ENCODE measurements at regions not wholly inside any gene's neighbourhood (a gene's known extent, or its start where the extent isn't known, plus 50 kb on each side); places are given as distances from the start of the nearest gene placed in this dataset.

DNA sequence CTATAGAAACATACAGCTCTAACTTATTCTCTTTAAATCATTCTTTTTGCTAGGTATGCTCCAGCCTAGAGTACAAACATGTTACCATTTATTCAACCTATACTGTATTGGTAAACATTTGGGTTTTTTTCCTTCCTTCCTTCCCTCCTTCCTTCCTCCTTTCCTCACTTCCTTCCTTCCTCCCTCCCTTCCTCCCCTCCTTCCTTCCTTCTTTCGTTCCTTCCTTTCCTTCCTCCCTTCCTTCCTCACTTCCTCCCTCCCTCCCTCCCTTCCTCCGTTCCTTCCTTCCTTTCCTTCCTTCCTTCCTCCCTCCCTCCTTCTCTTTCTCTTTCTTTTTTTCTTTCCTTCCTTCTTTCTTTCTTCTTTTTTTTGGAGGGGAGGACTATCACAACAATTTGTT is 286.7 kb upstream of the PRKCQ start:
- Mint-ChIP-seq H3K36me3 (ENCODE audit: low read depth) (no peaks in the 10 kb centered on the region), H3K4me3 (no peak overlapping the region), H3K27ac (no peak overlapping the region), H3K9me3 (peaks cover 6% of the 10 kb centered on the region), H3K4me1 (peaks cover 7% of the 10 kb centered on the region), H3K27me3 (ENCODE audit: low read depth, poor library complexity) (peaks cover 8% of the 10 kb centered on the region)
- TF ChIP-seq, protein P1, sequence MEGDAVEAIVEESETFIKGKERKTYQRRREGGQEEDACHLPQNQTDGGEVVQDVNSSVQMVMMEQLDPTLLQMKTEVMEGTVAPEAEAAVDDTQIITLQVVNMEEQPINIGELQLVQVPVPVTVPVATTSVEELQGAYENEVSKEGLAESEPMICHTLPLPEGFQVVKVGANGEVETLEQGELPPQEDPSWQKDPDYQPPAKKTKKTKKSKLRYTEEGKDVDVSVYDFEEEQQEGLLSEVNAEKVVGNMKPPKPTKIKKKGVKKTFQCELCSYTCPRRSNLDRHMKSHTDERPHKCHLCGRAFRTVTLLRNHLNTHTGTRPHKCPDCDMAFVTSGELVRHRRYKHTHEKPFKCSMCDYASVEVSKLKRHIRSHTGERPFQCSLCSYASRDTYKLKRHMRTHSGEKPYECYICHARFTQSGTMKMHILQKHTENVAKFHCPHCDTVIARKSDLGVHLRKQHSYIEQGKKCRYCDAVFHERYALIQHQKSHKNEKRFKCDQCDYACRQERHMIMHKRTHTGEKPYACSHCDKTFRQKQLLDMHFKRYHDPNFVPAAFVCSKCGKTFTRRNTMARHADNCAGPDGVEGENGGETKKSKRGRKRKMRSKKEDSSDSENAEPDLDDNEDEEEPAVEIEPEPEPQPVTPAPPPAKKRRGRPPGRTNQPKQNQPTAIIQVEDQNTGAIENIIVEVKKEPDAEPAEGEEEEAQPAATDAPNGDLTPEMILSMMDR (IDR thresholded peaks at IDR 0.05), result no peak
- DNase-seq, result no peak

DNA sequence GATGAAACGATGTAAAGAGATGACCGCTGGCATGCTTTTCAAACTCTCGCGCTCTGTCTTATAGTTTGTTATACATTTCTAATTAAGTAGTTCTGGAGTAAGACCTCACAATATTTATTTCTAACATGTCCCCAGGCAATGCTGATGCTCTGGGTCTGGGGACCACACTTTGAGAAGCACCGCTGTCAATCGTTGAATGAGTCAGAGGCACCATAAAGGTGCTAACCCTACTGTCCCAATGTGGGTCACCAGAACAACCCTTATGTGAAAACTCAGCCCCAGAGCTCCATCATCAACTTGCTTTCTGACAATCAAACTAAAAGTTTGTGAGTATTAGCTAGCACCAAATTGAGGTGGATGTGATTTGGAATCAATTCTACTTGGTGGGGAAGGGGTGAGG is 284.1 kb upstream of the PRKCQ start:
- Mint-ChIP-seq H3K27ac (no peak overlapping the region), H3K36me3 (ENCODE audit: low read depth) (no peaks in the 10 kb centered on the region), H3K9me3 (peaks cover 6% of the 10 kb centered on the region), H3K4me1 (peaks cover 7% of the 10 kb centered on the region), H3K27me3 (ENCODE audit: low read depth, poor library complexity) (peaks cover under 1% of the 10 kb centered on the region), H3K4me3 (no peak overlapping the region)
- DNase-seq, result no peak
- TF ChIP-seq, protein P1 (IDR thresholded peaks at IDR 0.05), result no peak

DNA sequence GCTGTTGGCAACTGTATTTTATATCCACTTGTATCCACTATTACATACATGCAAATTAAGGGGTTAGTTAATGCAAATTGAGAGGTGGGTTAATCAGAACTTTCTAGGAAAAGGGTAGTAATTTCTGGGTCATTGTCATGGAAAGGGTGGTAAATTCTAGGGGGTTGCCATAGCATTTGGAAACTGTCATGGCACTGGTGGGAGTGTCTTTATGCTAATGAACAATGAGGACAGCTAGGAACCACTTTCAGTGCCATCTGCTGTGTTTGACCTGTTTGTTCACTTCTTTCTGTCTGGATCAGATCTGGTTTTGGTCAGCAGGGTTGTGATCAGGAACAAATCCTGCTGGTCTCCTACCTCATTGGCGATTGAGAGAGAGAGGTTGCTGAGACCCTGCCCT is 283.3 kb upstream of the PRKCQ start:
- no peaks in the 10 kb centered on the region for H3K27me3 Mint-ChIP-seq (ENCODE audit: low read depth, poor library complexity)

DNA sequence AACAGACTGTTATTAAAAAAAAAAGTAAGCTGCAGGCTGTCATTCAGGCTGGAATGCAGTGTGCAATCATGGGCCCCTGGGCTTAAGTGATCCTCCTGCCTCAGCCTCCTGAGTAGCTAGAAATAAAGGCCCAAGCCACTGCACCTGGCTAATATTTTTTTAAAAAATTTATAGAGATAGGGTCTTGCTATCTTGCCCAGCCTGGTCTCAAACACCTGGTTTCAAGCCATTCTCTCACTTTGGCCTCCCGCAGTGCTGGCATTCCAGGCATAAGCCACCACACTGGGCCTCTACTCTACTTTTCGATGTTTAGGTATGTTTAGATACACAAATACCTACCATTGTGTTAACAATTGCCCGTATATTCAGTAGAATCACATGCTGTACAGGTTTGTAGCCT is 270.4 kb upstream of the PRKCQ start:
- TF ChIP-seq, protein P1 (IDR thresholded peaks at IDR 0.05), result no peak
- peaks cover 9% of the 10 kb centered on the region for H3K9me3 Mint-ChIP-seq
- H3K4me1 Mint-ChIP-seq, result peaks cover 4% of the 10 kb centered on the region
- no peaks in the 10 kb centered on the region for H3K27me3 Mint-ChIP-seq (ENCODE audit: low read depth, poor library complexity)
- no peaks in the 10 kb centered on the region for H3K36me3 Mint-ChIP-seq (ENCODE audit: low read depth)
- DNase-seq, result no peak
- no peak overlapping the region for H3K4me3 Mint-ChIP-seq
- no peak overlapping the region for H3K27ac Mint-ChIP-seq

More for the DNA sequence above, 283.3 kb upstream of the PRKCQ start:
- Mint-ChIP-seq H3K4me3 (no peak overlapping the region), H3K9me3 (peaks cover 6% of the 10 kb centered on the region), H3K36me3 (ENCODE audit: low read depth) (no peaks in the 10 kb centered on the region), H3K27ac (no peak overlapping the region), H3K4me1 (peaks cover 7% of the 10 kb centered on the region)
- DNase-seq, result no peak
- TF ChIP-seq, protein P1 (IDR thresholded peaks at IDR 0.05), result no peak

DNA sequence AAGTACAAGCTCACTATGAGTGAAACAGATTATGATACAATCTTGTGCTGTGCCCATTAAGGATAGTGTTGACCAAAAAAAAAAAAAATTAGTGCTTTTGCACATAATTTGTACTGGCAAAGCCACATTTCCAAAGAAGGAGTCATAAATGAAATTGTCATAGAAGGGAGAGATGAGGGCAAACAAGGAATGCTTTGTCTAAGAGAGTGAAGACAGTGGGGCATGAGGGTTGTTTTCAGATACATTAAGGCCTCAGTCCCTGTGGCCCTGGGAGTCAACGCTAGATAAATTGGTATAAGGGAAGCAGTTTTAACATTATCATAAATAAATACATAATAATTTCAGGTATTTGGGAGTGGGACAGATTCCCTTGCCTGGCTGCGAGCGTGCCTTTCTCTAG is 267.5 kb upstream of the PRKCQ start:
- DNase-seq, result no peak
- H3K9me3 Mint-ChIP-seq, result peaks cover 36% of the 10 kb centered on the region
- H3K4me3 Mint-ChIP-seq, result no peak overlapping the region
- H3K27ac Mint-ChIP-seq, result no peak overlapping the region
- TF ChIP-seq, protein P1 (IDR thresholded peaks at IDR 0.05), result no peak
- H3K4me1 Mint-ChIP-seq, result peaks cover 4% of the 10 kb centered on the region
- H3K27me3 Mint-ChIP-seq (ENCODE audit: low read depth, poor library complexity), result peaks cover 1% of the 10 kb centered on the region
- no peaks in the 10 kb centered on the region for H3K36me3 Mint-ChIP-seq (ENCODE audit: low read depth)

DNA sequence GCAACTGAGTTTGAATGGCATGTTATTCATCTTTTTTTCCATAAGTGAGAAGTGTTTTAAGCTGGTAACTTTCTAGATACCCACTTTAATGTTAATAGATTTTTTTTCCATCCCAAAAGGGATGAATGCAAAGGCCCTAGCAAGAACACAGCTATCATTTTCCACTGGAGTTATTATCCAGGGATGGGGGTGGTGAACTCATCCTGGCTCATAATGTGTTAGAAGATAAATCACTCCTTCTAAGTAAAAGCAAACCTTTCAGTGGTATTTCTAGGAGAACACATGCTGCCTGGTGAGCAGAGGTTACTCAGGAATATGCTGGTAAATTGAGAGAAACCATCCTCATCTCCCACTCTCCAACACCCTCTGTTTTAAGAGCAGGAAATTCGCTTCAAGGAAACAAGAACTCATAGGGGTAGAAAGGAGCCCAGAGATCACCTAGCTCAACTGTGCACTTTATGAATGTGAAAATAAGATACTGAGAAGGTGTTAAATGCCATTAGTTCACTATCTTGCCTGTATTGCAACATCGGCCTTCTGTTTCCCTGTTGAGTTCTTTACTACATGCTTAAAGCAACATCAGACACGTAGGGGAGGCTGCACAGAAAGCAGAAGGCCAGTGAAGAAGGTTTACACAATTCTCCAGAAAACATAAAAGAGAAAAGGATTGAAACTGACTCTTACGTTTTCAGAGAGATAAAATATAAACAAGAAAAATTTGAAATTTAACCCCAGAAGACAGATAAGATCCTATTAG is 264.0 kb upstream of the PRKCQ start:
- DNase-seq, result no peak
- H3K27ac Mint-ChIP-seq, result no peak overlapping the region
- H3K36me3 Mint-ChIP-seq (ENCODE audit: low read depth), result no peaks in the 10 kb centered on the region
- H3K4me1 Mint-ChIP-seq, result no peaks in the 10 kb centered on the region
- H3K27me3 Mint-ChIP-seq (ENCODE audit: low read depth, poor library complexity), result peaks cover 14% of the 10 kb centered on the region
- H3K4me3 Mint-ChIP-seq, result no peak overlapping the region
- TF ChIP-seq, protein P1 (IDR thresholded peaks at IDR 0.05), result no peak
- H3K9me3 Mint-ChIP-seq, result peaks cover 52% of the 10 kb centered on the region

Data from nephron progenitor cell (in vitro differentiated cells).